NCI-H128 (cell line): ENCODE measurements at regions not wholly inside any gene's neighbourhood (a gene's known extent, or its start where the extent isn't known, plus 50 kb on each side); places are given as distances from the start of the nearest gene placed in this dataset.

Experiments
- DNase-seq: peaks from one replicate; lab custom pipeline; 2025; ENCODE audit not compliant: unreplicated experiment; lab: John Stamatoyannopoulos, UW

GRCh38 chr1:222046684-222047263 is 304.9 kb upstream of the DUSP10 start:
- no peak for DNase-seq

- DNase-seq: no peak
Measured at GRCh38 chr1:222045786-222046185, 303.9 kb upstream of the DUSP10 start.

- no peak for DNase-seq
Measured at GRCh38 chr1:222045236-222045635, 303.3 kb upstream of the DUSP10 start.

GRCh38 chr1:222043444-222044292 is 301.8 kb upstream of the DUSP10 start:
- DNase-seq: no peak

GRCh38 chr1:222042120-222042519 is 300.2 kb upstream of the DUSP10 start:
- no peak for DNase-seq

- no peak for DNase-seq
Measured at GRCh38 chr1:222040955-222041354, 299.1 kb upstream of the DUSP10 start.

- DNase-seq: no peak
Measured at GRCh38 chr1:222040121-222040805, 298.4 kb upstream of the DUSP10 start.

- no peak for DNase-seq
Measured at GRCh38 chr1:222038971-222039370, 297.1 kb upstream of the DUSP10 start.

- no peak for DNase-seq
Measured at GRCh38 chr1:222037720-222038119, 295.8 kb upstream of the DUSP10 start.

GRCh38 chr1:222034790-222035189 is 292.9 kb upstream of the DUSP10 start:
- DNase-seq: no peak

GRCh38 chr1:222033450-222033849 is 291.6 kb upstream of the DUSP10 start:
- no peak for DNase-seq

GRCh38 chr1:222031318-222031717 is 289.4 kb upstream of the DUSP10 start:
- DNase-seq: no peak

- no peak for DNase-seq
Measured at GRCh38 chr1:222028676-222029075, 286.8 kb upstream of the DUSP10 start.

GRCh38 chr1:222028116-222028515 is 286.2 kb upstream of the DUSP10 start:
- DNase-seq: peak; percentile 11

- no peak for DNase-seq
Measured at GRCh38 chr1:222026280-222026679, 284.4 kb upstream of the DUSP10 start.

- DNase-seq: no peak
Measured at GRCh38 chr1:222023025-222023424, 281.1 kb upstream of the DUSP10 start.

- no peak for DNase-seq
Measured at GRCh38 chr1:222021129-222021528, 279.2 kb upstream of the DUSP10 start.

- DNase-seq: no peak
Measured at GRCh38 chr1:222020553-222020952, 278.7 kb upstream of the DUSP10 start.

- DNase-seq: no peak
Measured at GRCh38 chr1:222019029-222019428, 277.1 kb upstream of the DUSP10 start.

GRCh38 chr1:222018041-222018440 is 276.2 kb upstream of the DUSP10 start:
- no peak for DNase-seq

GRCh38 chr1:222015686-222016085 is 273.8 kb upstream of the DUSP10 start:
- no peak for DNase-seq

GRCh38 chr1:222014001-222014400 is 272.1 kb upstream of the DUSP10 start:
- DNase-seq: no peak
